Endothelial cell of hepatic sinusoid (primary cell): ENCODE measurements at regions not wholly inside any gene's neighbourhood (a gene's known extent, or its start where the extent isn't known, plus 50 kb on each side); places are given as distances from the start of the nearest gene placed in this dataset.

Experiments
- in situ Hi-C: cut with HindIII; loops from 2 replicates; pipeline ENCODE4 v1.10.0; 2017; ENCODE audit warnings: low sequenced_read_pairs

- in situ Hi-C loops, result loop anchor here (10.0 kb wide), 1 partner anchor 92 kb away; no protein-coding TSS in a partner anchor
These were observed 420.9 kb upstream of the POU3F3 start for GRCh38 chr2:104432991-104433390.

- in situ Hi-C loops, result loop anchor here (10.0 kb wide), 1 partner anchor 91 kb away; no protein-coding TSS in a partner anchor
These were observed 420.3 kb upstream of the POU3F3 start for GRCh38 chr2:104433657-104434056.

GRCh38 chr2:104434318-104434792, 419.6 kb upstream of the POU3F3 start:
- in situ Hi-C loops, result loop anchor here (10.0 kb wide), 1 partner anchor 90 kb away; no protein-coding TSS in a partner anchor

GRCh38 chr2:104434966-104435365, 418.9 kb upstream of the POU3F3 start:
- in situ Hi-C loops, result loop anchor here (10.0 kb wide), 1 partner anchor 90 kb away; no protein-coding TSS in a partner anchor

GRCh38 chr2:104438481-104438880, 415.4 kb upstream of the POU3F3 start:
- in situ Hi-C loops, result loop anchor here (10.0 kb wide), 1 partner anchor 86 kb away; no protein-coding TSS in a partner anchor

GRCh38 chr2:104443145-104443544, 410.8 kb upstream of the POU3F3 start:
- in situ Hi-C loops, result no loop called here

- in situ Hi-C loops, result no loop called here
These were observed 409.5 kb upstream of the POU3F3 start for GRCh38 chr2:104444392-104444791.

GRCh38 chr2:104444889-104445288, 409.0 kb upstream of the POU3F3 start:
- in situ Hi-C loops, result no loop called here

GRCh38 chr2:104447831-104448434, 406.0 kb upstream of the POU3F3 start:
- in situ Hi-C loops, result no loop called here

- in situ Hi-C loops, result no loop called here
These were observed 405.1 kb upstream of the POU3F3 start for GRCh38 chr2:104448661-104449440.

- in situ Hi-C loops, result no loop called here
These were observed 401.4 kb upstream of the POU3F3 start for GRCh38 chr2:104452558-104452957.

GRCh38 chr2:104462731-104463130, 391.2 kb upstream of the POU3F3 start:
- in situ Hi-C loops, result no loop called here

- in situ Hi-C loops, result no loop called here
These were observed 387.9 kb upstream of the POU3F3 start for GRCh38 chr2:104465981-104466380.

GRCh38 chr2:104468846-104469245, 385.1 kb upstream of the POU3F3 start:
- in situ Hi-C loops, result no loop called here

GRCh38 chr2:104472076-104472475, 381.8 kb upstream of the POU3F3 start:
- in situ Hi-C loops, result no loop called here

GRCh38 chr2:104473546-104473945, 380.4 kb upstream of the POU3F3 start:
- in situ Hi-C loops, result no loop called here

GRCh38 chr2:104474716-104475115, 379.2 kb upstream of the POU3F3 start:
- in situ Hi-C loops, result no loop called here

GRCh38 chr2:104476075-104476474, 377.8 kb upstream of the POU3F3 start:
- in situ Hi-C loops, result no loop called here

- in situ Hi-C loops, result no loop called here
These were observed 377.3 kb upstream of the POU3F3 start for GRCh38 chr2:104476563-104476988.

- in situ Hi-C loops, result no loop called here
These were observed 372.6 kb upstream of the POU3F3 start for GRCh38 chr2:104481341-104481740.

GRCh38 chr2:104487366-104487765, 366.5 kb upstream of the POU3F3 start:
- in situ Hi-C loops, result no loop called here

- in situ Hi-C loops, result no loop called here
These were observed 360.2 kb upstream of the POU3F3 start for GRCh38 chr2:104493698-104494097.
